ENCODE measurements at regions not wholly inside any gene's neighbourhood (a gene's known extent, or its start where the extent isn't known, plus 50 kb on each side); places are given as distances from the start of the nearest gene placed in this dataset.

- TF ChIP-seq POLR2A (IDR thresholded peaks at IDR 0.05; ENCODE audit: low read depth, low read length), result no peak
- no peak for FAIRE-seq
- no peak for DNase-seq (ENCODE audit: insufficient read length, low spot score)
Measured at GRCh38 chr20:59376109-59376841, 75.9 kb downstream of the EDN3 start.

DNA sequence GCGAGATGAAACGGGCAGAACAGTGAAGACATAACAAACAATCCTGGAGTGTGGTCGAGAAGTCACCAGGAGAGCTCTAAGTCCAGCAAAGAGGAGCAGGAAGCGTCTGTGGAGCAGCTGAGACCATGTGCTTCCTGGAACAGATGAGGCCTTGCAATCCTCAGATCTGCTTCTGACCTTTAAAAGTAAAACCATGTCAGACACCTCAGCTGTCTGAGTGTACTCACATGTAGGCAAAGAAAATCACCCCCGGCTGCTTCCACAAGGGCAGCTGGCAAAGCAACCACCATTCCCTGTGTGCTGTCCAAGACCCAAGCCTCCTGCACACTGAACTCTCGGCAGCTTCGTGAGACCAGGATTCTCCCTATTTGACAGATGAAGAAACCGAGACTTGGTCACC is 76.6 kb downstream of the EDN3 start:
- DNase-seq (ENCODE audit: insufficient read length, low spot score), result no peak
- no peak for TF ChIP-seq POLR2A (IDR thresholded peaks at IDR 0.05; ENCODE audit: low read depth, low read length)
- FAIRE-seq, result no peak

GRCh38 chr20:59377842-59378241 is 77.4 kb downstream of the EDN3 start:
- DNase-seq (ENCODE audit: insufficient read length, low spot score) (no peak), FAIRE-seq (no peak)
- TF ChIP-seq POLR2A (IDR thresholded peaks at IDR 0.05; ENCODE audit: low read depth, low read length), result no peak

DNA sequence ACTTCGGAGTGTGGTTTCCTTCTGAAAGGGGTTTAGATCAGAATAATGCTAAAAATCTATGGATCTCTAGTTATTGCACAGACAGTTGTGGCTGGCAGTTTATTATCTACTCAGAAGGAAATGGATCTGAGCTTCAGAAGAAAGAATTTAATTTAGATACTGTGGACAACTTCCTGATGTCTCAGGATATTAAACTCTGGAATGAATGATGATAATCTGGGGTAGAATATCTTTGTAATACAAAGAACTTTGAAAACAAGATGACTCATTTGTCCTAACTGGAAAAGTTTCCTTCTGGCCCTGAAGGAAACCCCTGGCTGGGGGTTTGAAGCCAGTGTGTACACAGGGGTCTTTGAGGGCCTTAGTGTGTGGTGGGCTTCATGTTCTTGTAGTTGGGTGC is 78.0 kb downstream of the EDN3 start:
- TF ChIP-seq POLR2A (IDR thresholded peaks at IDR 0.05; ENCODE audit: low read depth, low read length), result no peak
- DNase-seq (ENCODE audit: insufficient read length, low spot score) (no peak), FAIRE-seq (no peak)

DNA sequence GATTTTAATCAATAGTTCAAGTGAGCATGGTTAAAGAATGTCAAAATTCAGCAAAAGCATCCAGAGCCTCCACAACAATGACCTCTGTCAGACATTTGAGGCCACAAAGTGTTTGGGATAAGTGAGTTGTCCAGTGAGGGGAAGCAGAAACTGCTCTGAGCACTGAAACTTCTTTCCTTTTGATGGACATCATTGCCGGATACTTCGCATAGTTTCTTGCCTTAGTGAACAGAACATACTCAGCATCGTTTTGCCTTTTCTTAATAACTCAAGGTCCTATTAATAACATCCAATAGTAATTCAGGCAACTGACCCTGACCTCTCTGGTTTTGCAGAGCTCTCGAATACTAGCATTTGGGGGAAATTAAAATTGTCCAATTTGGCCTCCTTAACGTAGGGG is 78.6 kb downstream of the EDN3 start:
- FAIRE-seq (no peak), DNase-seq (ENCODE audit: insufficient read length, low spot score) (no peak)
- TF ChIP-seq POLR2A (IDR thresholded peaks at IDR 0.05; ENCODE audit: low read depth, low read length), result no peak

- DNase-seq (ENCODE audit: insufficient read length, low spot score) (no peak), FAIRE-seq (no peak)
- no peak for TF ChIP-seq POLR2A (IDR thresholded peaks at IDR 0.05; ENCODE audit: low read depth, low read length)
Measured at GRCh38 chr20:59381689-59382088, 81.3 kb downstream of the EDN3 start.

GRCh38 chr20:59382157-59382725 is 81.8 kb downstream of the EDN3 start:
- FAIRE-seq (no peak), DNase-seq (ENCODE audit: insufficient read length, low spot score) (no peak)
- no peak for TF ChIP-seq POLR2A (IDR thresholded peaks at IDR 0.05; ENCODE audit: low read depth, low read length)

GRCh38 chr20:59382907-59383306 is 82.5 kb downstream of the EDN3 start:
- DNase-seq (ENCODE audit: insufficient read length, low spot score) (no peak), FAIRE-seq (no peak)
- no peak for TF ChIP-seq POLR2A (IDR thresholded peaks at IDR 0.05; ENCODE audit: low read depth, low read length)

DNA sequence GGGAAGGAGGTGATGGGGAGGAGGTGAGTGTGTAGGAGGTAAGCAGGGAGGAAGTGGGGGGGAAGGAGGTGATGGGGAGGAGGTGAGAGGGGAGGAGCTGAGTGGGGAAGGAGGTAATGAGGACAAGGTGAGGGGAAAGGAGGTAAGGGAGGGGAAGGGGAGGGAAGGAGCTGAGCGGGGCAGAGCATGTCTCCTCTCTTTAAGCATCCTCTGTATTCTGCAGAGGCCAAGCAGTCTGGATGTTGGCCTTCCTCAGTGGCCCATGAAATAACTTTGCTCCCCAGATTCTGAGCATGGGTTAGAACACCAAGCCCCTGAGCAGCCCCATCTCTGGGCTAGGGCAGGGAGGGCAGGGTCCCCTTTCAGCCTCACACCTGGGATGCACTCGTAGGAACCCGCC is 84.6 kb downstream of the EDN3 start:
- DNase-seq (ENCODE audit: insufficient read length, low spot score) (no peak), FAIRE-seq (no peak)
- TF ChIP-seq POLR2A (IDR thresholded peaks at IDR 0.05; ENCODE audit: low read depth, low read length), result no peak

- DNase-seq (ENCODE audit: insufficient read length, low spot score) (no peak), FAIRE-seq (no peak)
- TF ChIP-seq POLR2A (IDR thresholded peaks at IDR 0.05; ENCODE audit: low read depth, low read length), result no peak
Measured at GRCh38 chr20:59385480-59385879, 85.1 kb downstream of the EDN3 start.

DNA sequence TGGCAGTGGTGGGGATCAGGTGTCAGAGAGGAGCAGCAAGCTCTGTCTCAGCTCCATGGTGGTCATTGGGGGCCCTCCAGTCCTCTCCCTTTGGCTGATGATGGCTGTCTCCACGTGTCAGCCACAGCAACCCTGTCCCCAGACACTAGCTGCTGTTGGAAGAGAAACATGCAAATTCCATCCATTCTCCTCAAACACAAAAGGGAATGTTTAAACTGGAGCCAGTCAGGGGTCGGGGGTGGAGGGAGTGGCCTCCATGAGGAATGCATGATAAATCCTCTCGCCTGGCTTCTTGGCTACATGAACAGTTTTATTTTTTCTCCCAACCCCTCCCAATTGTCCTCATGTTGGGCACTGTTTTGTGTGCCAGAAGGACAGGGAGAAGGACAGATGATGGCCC is 86.4 kb downstream of the EDN3 start:
- no peak for DNase-seq (ENCODE audit: insufficient read length, low spot score)
- no peak for FAIRE-seq
- TF ChIP-seq POLR2A (IDR thresholded peaks at IDR 0.05; ENCODE audit: low read depth, low read length), result no peak

DNA sequence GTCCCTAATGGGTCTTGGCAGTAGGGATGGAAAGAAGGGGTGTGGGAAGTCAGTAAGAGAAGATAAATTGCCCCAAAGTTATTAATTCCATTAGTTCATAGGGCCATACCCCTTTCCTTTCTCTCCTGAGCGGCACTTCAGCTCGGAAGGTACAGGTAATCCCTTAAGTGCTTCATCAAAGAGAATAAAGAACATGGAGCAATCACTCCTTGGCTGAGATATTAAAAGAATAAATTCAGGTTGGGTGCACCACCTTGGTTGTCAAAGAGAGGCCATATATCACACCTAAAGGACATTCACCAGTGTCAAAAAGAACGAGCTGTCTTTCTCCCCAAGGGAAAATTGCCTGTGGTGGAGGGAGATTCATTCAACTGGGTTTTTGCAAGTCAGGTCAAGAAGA is 87.5 kb downstream of the EDN3 start:
- DNase-seq (ENCODE audit: insufficient read length, low spot score), result no peak
- FAIRE-seq, result no peak

GRCh38 chr20:59388402-59388801 is 88.0 kb downstream of the EDN3 start:
- no peak for DNase-seq (ENCODE audit: insufficient read length, low spot score)
- FAIRE-seq, result no peak
- no peak for TF ChIP-seq POLR2A (IDR thresholded peaks at IDR 0.05; ENCODE audit: low read depth, low read length)

More for the DNA sequence above, 87.5 kb downstream of the EDN3 start:
- no peak for TF ChIP-seq POLR2A (IDR thresholded peaks at IDR 0.05; ENCODE audit: low read depth, low read length)

DNA sequence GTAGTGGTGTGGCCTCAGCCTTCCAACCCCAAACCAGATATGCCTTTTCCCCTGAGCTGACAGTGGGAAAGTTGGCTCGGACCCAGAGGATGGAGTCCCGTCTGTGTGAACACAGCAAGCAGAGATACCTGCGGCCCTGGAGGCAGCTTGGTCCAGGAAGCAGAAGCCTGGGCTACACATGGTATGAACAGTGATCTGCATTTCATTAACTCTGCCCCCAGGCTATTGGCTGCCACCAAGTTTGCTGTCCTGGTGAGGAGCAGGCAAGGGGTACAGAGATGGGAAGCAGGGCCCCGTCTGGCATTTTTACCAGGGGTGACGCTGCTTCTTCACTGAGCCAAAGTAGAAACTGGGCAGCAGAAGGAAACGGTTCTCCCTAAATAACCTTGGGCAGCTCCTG is 90.0 kb downstream of the EDN3 start:
- DNase-seq (ENCODE audit: insufficient read length, low spot score) (no peak), FAIRE-seq (no peak)
- no peak for TF ChIP-seq POLR2A (IDR thresholded peaks at IDR 0.05; ENCODE audit: low read depth, low read length)

DNA sequence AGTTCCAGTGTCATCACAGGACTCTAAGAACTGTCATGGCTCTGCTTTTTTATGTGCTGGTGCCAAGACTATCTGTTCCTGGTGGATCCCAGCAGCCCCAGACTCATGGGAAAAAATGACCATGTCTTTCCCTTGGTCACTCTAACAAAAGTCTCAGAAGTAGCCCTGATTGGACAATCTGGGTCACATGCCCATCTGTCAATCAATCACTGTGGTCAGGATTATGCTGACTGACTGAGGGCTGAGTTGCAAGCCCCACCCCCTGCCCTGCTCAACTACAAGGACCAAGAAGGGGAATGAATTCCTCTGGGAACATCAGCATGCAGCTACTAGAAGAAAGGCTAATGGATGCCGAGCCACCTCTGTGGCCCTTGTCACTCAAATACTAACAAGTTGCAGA is 91.6 kb downstream of the EDN3 start:
- no peak for FAIRE-seq
- DNase-seq (ENCODE audit: insufficient read length, low spot score), result no peak
- no peak for TF ChIP-seq POLR2A (IDR thresholded peaks at IDR 0.05; ENCODE audit: low read depth, low read length)
